Thyroid gland (tissue), 4 donors: ENCODE measurements at regions not wholly inside any gene's neighbourhood (a gene's known extent, or its start where the extent isn't known, plus 50 kb on each side); places are given as distances from the start of the nearest gene placed in this dataset.

Experiments used
- CTCF ChIP-seq, 6 experiments: fragments of 200-600 bp in 3 of 6; fragments of 450-650 bp in 3 of 6; sonication (generic) in 3 of 6; IDR thresholded peaks; one replicate each; pipeline ENCODE4 v1.5.1; 2016 to 2019; ENCODE audit warnings: antibody characterized with exemption in 6 of 6, mild to moderate bottlenecking in 2 of 6, inconsistent platforms in 1 of 6, moderate library complexity in 1 of 6
- POLR2A ChIP-seq, 2 donors: fragments of 450-650 bp; IDR thresholded peaks; one replicate each; pipeline ENCODE4 v1.6.1; 2017; ENCODE audit warnings: antibody characterized with exemption in 2 of 2, mild to moderate bottlenecking in 2 of 2, moderate library complexity in 1 of 2

- no peak for TF ChIP-seq CTCF (IDR thresholded peaks at IDR 0.05)
- no peak for TF ChIP-seq POLR2A (IDR thresholded peaks at IDR 0.05)
Observed at GRCh38 chr4:34974313-34974680, 1270.0 kb downstream of the ARAP2 start.
